Endothelial cell of umbilical vein (primary cell): ENCODE measurements at regions not wholly inside any gene's neighbourhood (a gene's known extent, or its start where the extent isn't known, plus 50 kb on each side); places are given as distances from the start of the nearest gene placed in this dataset.

Experiments used
- BruUV-seq: library from RNA; stranded (reverse); fragments of 400-500 nt; replicated peaks from 2 replicates; lab custom pipeline; 2021; lab: Mats Ljungman, UMichigan
- CTCF ChIA-PET: fragments of 300-600, 350-600 bp; sonication (Branson Sonifier 250); formaldehyde crosslinking; loops from one replicate; lab custom pipeline; 2021; ENCODE audit warnings: antibody characterized with exemption, inconsistent platforms; lab: Charles Lee
- POLR2A ChIA-PET: fragments of 300-600, 350-600 bp; sonication (Branson Sonifier 250); formaldehyde crosslinking; loops from one replicate; lab custom pipeline; 2021; ENCODE audit warnings: antibody characterized with exemption, inconsistent platforms; lab: Charles Lee
- DNase-seq: peaks from one replicate; pipeline ENCODE4 v3.0.0-alpha.2; 2011; ENCODE audit warnings: low read depth, low spot score
- FAIRE-seq: peaks from 2 replicates; lab custom pipeline; 2011; peaks lifted over from hg19 to GRCh38; lab: Jason Lieb, UNC
- H2AFZ ChIP-seq: 2 replicates; pipeline ENCODE4 v1.6.0; 2012; ENCODE audit warnings: low read depth, low read length, control low read depth, inconsistent platforms
- H3K27ac ChIP-seq: 2 replicates; pipeline ENCODE4 v1.5.1; 2011; ENCODE audit warnings: low read depth, mild to moderate bottlenecking, control low read depth, low read length, moderate library complexity; ENCODE audit not compliant: insufficient read depth
- H3K27me3 ChIP-seq, 2 experiments: 2 replicates each; pipeline versions ENCODE4 v1.6.0 to v1.6.1; 2011; ENCODE audit warnings: low read length in 2 of 2, mixed read lengths in 1 of 2; ENCODE audit not compliant: control insufficient read depth in 2 of 2, insufficient read depth in 2 of 2
- H3K36me3 ChIP-seq, 2 experiments: 2 replicates in 1 of 2; 3 replicates in 1 of 2; pipeline ENCODE4 v1.5.1; 2011; ENCODE audit warnings: low read length in 2 of 2, mild to moderate bottlenecking in 1 of 2, moderate library complexity in 1 of 2; ENCODE audit not compliant: control insufficient read depth in 2 of 2, insufficient read depth in 2 of 2; ENCODE audit errors: extremely low read depth in 1 of 2
- H3K4me1 ChIP-seq: 3 replicates; pipeline ENCODE4 v1.5.1; 2011; ENCODE audit warnings: mild to moderate bottlenecking, low read length; ENCODE audit not compliant: control insufficient read depth, insufficient read depth; ENCODE audit errors: extremely low read depth
- H3K4me2 ChIP-seq: 2 replicates; pipeline ENCODE4 v1.6.1; 2011; ENCODE audit warnings: low read length, control low read depth, mixed read lengths; ENCODE audit not compliant: insufficient read depth
- H3K4me3 ChIP-seq, 3 experiments: fragments of 200-600 bp in 1 of 3; sonication (generic), shearing (Covaris generic) in 1 of 3; replicated peaks in 1 of 3; 2 replicates each; pipeline ENCODE4 v1.5.1; 2011 to 2016; ENCODE audit warnings: control low read depth in 3 of 3, low read length in 3 of 3, mild to moderate bottlenecking in 2 of 3, inconsistent platforms in 1 of 3, low read depth in 1 of 3, moderate library complexity in 1 of 3; ENCODE audit not compliant: insufficient read depth in 1 of 3
- H3K79me2 ChIP-seq: 2 replicates; pipeline ENCODE4 v1.6.0; 2012; ENCODE audit warnings: low read length, inconsistent platforms; ENCODE audit not compliant: control insufficient read depth, insufficient read depth
- H3K9ac ChIP-seq: replicated peaks from 2 replicates; pipeline ENCODE3; 2011; ENCODE audit warnings: low read length, control low read depth; ENCODE audit not compliant: insufficient read depth; ENCODE audit errors: extremely low read depth
- H3K9me1 ChIP-seq: replicated peaks from 3 replicates; pipeline ENCODE4 v1.6.0; 2011; ENCODE audit warnings: mild to moderate bottlenecking, low read length; ENCODE audit not compliant: control insufficient read depth, insufficient read depth; ENCODE audit errors: extremely low read depth
- H3K9me3 ChIP-seq: replicated peaks from 2 replicates; pipeline ENCODE4 v1.5.1; 2012; ENCODE audit warnings: low read length, inconsistent platforms; ENCODE audit not compliant: control insufficient read depth, insufficient read depth
- H4K20me1 ChIP-seq: replicated peaks from 2 replicates; pipeline ENCODE3; 2011; ENCODE audit warnings: mild to moderate bottlenecking, low read length; ENCODE audit not compliant: control insufficient read depth, insufficient read depth; ENCODE audit errors: extremely low read depth
- CTCF ChIP-seq, 2 donors: IDR thresholded peaks; 1 replicate in 1 of 2; 2 replicates in 1 of 2; pipeline ENCODE4 v1.5.1; 2011; ENCODE audit warnings: low read length in 2 of 2, mild to moderate bottlenecking in 2 of 2, moderate library complexity in 2 of 2, control low read depth in 1 of 2, inconsistent platforms in 1 of 2, low read depth in 1 of 2; ENCODE audit not compliant: insufficient read depth in 1 of 2; ENCODE audit errors: extremely low read depth in 1 of 2
- EZH2 ChIP-seq: IDR thresholded peaks from 2 replicates; pipeline ENCODE4 v1.6.1; 2012; ENCODE audit warnings: borderline replicate concordance, low read depth, mild to moderate bottlenecking, moderate library complexity, low read length, inconsistent platforms; ENCODE audit not compliant: severe bottlenecking
- FOS ChIP-seq: IDR thresholded peaks from 2 replicates; pipeline ENCODE4 v1.6.1; 2011; ENCODE audit warnings: mild to moderate bottlenecking, low read length, moderate library complexity, borderline replicate concordance; ENCODE audit not compliant: insufficient read depth
- GATA2 ChIP-seq: IDR thresholded peaks from 2 replicates; pipeline ENCODE4 v1.7.0; 2011; ENCODE audit warnings: low read depth, mild to moderate bottlenecking, moderate library complexity, mixed read lengths, low read length; ENCODE audit not compliant: insufficient read length, insufficient read depth
- JUN ChIP-seq: IDR thresholded peaks from 2 replicates; pipeline ENCODE4 v1.6.1; 2011; ENCODE audit warnings: borderline replicate concordance, low read depth; ENCODE audit not compliant: insufficient read length, insufficient read depth
- MAX ChIP-seq: IDR thresholded peaks from 2 replicates; pipeline ENCODE4 v1.6.1; 2011; ENCODE audit not compliant: insufficient read depth, insufficient read length
- MYC ChIP-seq: IDR thresholded peaks from one replicate; pipeline ENCODE4 v1.6.1; 2011; ENCODE audit warnings: mild to moderate bottlenecking, low read depth, low read length
- POLR2A ChIP-seq: IDR thresholded peaks from 2 replicates; pipeline ENCODE4 v1.6.1; 2012; ENCODE audit warnings: low read depth, mild to moderate bottlenecking, control low read depth, low read length
- POLR2AphosphoS5 ChIP-seq: IDR thresholded peaks from 2 replicates; pipeline ENCODE4 v1.6.1; 2012; ENCODE audit warnings: low read depth, mild to moderate bottlenecking, control low read depth, low read length, moderate library complexity; ENCODE audit not compliant: insufficient read depth
- dilution Hi-C: fragments of 300-500 bp; cut with MboI; formaldehyde crosslinking; loops from one replicate; pipeline ENCODE4 v1.15.0; 2019; ENCODE audit warnings: low sequenced_read_pairs; ENCODE audit not compliant: extremely low pct_ligation_motif_present
- intact Hi-C: fragments of 100-400 bp; cut with micrococcal nuclease; formaldehyde crosslinking; loops from one replicate; pipeline ENCODE4 v1.10.0; 2022

GRCh38 chr7:92939666-92940360 lies 103.4 kb upstream of the CDK6 start:
- H3K9ac ChIP-seq, result no peak overlapping the region
- H3K4me2 ChIP-seq, result no peak overlapping the region
- no peak for TF ChIP-seq MAX
- no peak for TF ChIP-seq JUN
- no peak for TF ChIP-seq EZH2
- TF ChIP-seq GATA2, result no peak
- no peak for TF ChIP-seq MYC
- TF ChIP-seq POLR2AphosphoS5, result no peak
- TF ChIP-seq CTCF (IDR thresholded peaks at IDR 0.05; ENCODE audit: extremely low read depth in 1 of 2, insufficient read depth in 1 of 2, low read depth in 1 of 2, low read length in 2 of 2), result no peak
- no peak for TF ChIP-seq FOS
- no peak for TF ChIP-seq POLR2A
- no peaks in the 10 kb centered on the region for H3K4me1 ChIP-seq
- H3K27ac ChIP-seq, result no peak overlapping the region
- intact Hi-C loops, result no loop called here
- POLR2A ChIA-PET, result no interaction called here
- peaks cover 0 to 3% of the 10 kb centered on the region in 2 experiments for H3K27me3 ChIP-seq
- H3K79me2 ChIP-seq, result no peaks in the 10 kb centered on the region
- H3K9me1 ChIP-seq, result no peaks in the 10 kb centered on the region
- H2AFZ ChIP-seq, result no peak overlapping the region
- no peaks in the 10 kb centered on the region for H3K36me3 ChIP-seq
- dilution Hi-C loops, result no loop called here
- BruUV-seq, result no TSS peak
- no peaks in the 10 kb centered on the region for H4K20me1 ChIP-seq
- CTCF ChIA-PET, result interaction anchor here (0.8 to 1.3 kb wide), 3 partner anchors 9 to 18 kb away, joined by 3 to 5 read pairs (median 4); no protein-coding TSS in a partner anchor
- H3K9me3 ChIP-seq, result no peaks in the 10 kb centered on the region
- DNase-seq (no peak), FAIRE-seq (no peak)
- no peak overlapping the region for H3K4me3 ChIP-seq
